ENCODE measurements at regions not wholly inside any gene's neighbourhood (a gene's known extent, or its start where the extent isn't known, plus 50 kb on each side); places are given as distances from the start of the nearest gene placed in this dataset.

GRCh38 chr4:35643661-35644060 lies 600.7 kb downstream of the ARAP2 start:
- H4K5ac ChIP-seq (ENCODE audit: insufficient read length, low read depth, low read length) = no peak overlapping the region
- H3K27me3 ChIP-seq (replicated peaks in 1 of 4; ENCODE audit: control insufficient read depth in 3 of 4, extremely low read depth in 1 of 4, insufficient read depth in 3 of 4, low read length in 3 of 4) = no peaks in the 10 kb centered on the region
- no peak overlapping the region for H4K8ac ChIP-seq (ENCODE audit: extremely low read depth, insufficient read depth, low read length)
- DNase-seq (ENCODE audit: low read depth in 1 of 2, low spot score in 2 of 2) (no peak), FAIRE-seq (no peak)
- no peaks in the 10 kb centered on the region for H3K79me1 ChIP-seq (ENCODE audit: low read depth, low read length)
- no peaks in the 10 kb centered on the region for H3K79me2 ChIP-seq (ENCODE audit: control insufficient read depth in 1 of 2, insufficient read depth in 2 of 2, low read length in 2 of 2)
- no peaks in the 10 kb centered on the region for H3K36me3 ChIP-seq (ENCODE audit: control insufficient read depth in 2 of 4, insufficient read depth in 4 of 4, low read length in 3 of 4)
- CTCF ChIA-PET (ENCODE audit: partially characterized antibody) = interaction anchor here (1.1 kb wide), 1 partner anchor 83 kb away, joined by 3 read pairs; no protein-coding TSS in a partner anchor
- H3K4me2 ChIP-seq (ENCODE audit: insufficient read depth in 1 of 2, low read depth in 2 of 2, low read length in 2 of 2) = no peak overlapping the region
- no peak overlapping the region for H3K18ac ChIP-seq (ENCODE audit: extremely low read depth, low read length)
- H2BK20ac ChIP-seq (ENCODE audit: low read length) = no peak overlapping the region
- H3K56ac ChIP-seq (replicated peaks; ENCODE audit: insufficient read length, low read depth, low read length) = no peak overlapping the region
- H3K27ac ChIP-seq (ENCODE audit: low read depth, low read length) = no peak overlapping the region
- no peak overlapping the region for H3K14ac ChIP-seq (ENCODE audit: insufficient read length)
- no peak overlapping the region for H4K91ac ChIP-seq (replicated peaks; ENCODE audit: insufficient read length, low read length)
- H3K9me3 ChIP-seq (ENCODE audit: insufficient read depth in 2 of 2, low read depth in 1 of 2, low read length in 1 of 2) = no peaks in the 10 kb centered on the region
- no peak overlapping the region for H2BK120ac ChIP-seq (replicated peaks; ENCODE audit: low read depth, low read length)
- H3K4me1 ChIP-seq (replicated peaks in 1 of 4; ENCODE audit: control insufficient read depth in 3 of 4, insufficient read depth in 4 of 4, low read length in 3 of 4) = no peaks in the 10 kb centered on the region
- no peak overlapping the region for H3K4me3 ChIP-seq (ENCODE audit: extremely low read depth in 1 of 4, insufficient read depth in 2 of 4, low read depth in 3 of 4, low read length in 4 of 4)
- no peak overlapping the region for H2AFZ ChIP-seq (ENCODE audit: low read length)
- no peak overlapping the region for H3K9ac ChIP-seq (replicated peaks in 1 of 4; ENCODE audit: extremely low read depth in 1 of 4, low read depth in 3 of 4, low read length in 3 of 4)
- H2BK5ac ChIP-seq (ENCODE audit: low read depth, low read length) = no peak overlapping the region
- no peak overlapping the region for H3K23ac ChIP-seq (ENCODE audit: insufficient read length)
- H2AK5ac ChIP-seq (ENCODE audit: low read depth, low read length) = no peak overlapping the region
- POLR2A ChIA-PET (ENCODE audit: partially characterized antibody) = no interaction called here
- H2BK12ac ChIP-seq (ENCODE audit: low read depth, low read length) = no peak overlapping the region
- no peak overlapping the region for H3K4ac ChIP-seq (replicated peaks; ENCODE audit: insufficient read length, low read depth, low read length)
- no peaks in the 10 kb centered on the region for H4K20me1 ChIP-seq (replicated peaks in 1 of 2; ENCODE audit: control insufficient read depth in 1 of 2, insufficient read depth in 2 of 2, low read length in 2 of 2)
- H2BK15ac ChIP-seq (ENCODE audit: low read length) = no peak overlapping the region
- H3K23me2 ChIP-seq (ENCODE audit: low read depth, low read length) = no peaks in the 10 kb centered on the region
- no peak for TF ChIP-seq RXRA (IDR thresholded peaks at IDR 0.05; ENCODE audit: insufficient read depth, low read depth, low read length)
- TF ChIP-seq CREB1 (IDR thresholded peaks at IDR 0.05) = no peak
- no peak for TF ChIP-seq GABPA (IDR thresholded peaks at IDR 0.05; ENCODE audit: borderline replicate concordance, insufficient read depth, low read length)
- no peak for TF ChIP-seq YY1 (IDR thresholded peaks at IDR 0.05; ENCODE audit: low read depth, low read length)
- TF ChIP-seq RAD21 (IDR thresholded peaks at IDR 0.05 in 1 of 2, conservative IDR thresholded peaks at IDR 0.05 in 1 of 2; ENCODE audit: low read depth in 2 of 2, low read length in 2 of 2) = no peak
- no peak for TF ChIP-seq TBP (IDR thresholded peaks at IDR 0.05; ENCODE audit: low read depth, low read length)
- TF ChIP-seq TCF12 (IDR thresholded peaks at IDR 0.05; ENCODE audit: low read depth, low read length) = no peak
- no peak for TF ChIP-seq POU5F1 (IDR thresholded peaks at IDR 0.05; ENCODE audit: low read depth, low read length)
- no peak for TF ChIP-seq KDM5A (IDR thresholded peaks at IDR 0.05; ENCODE audit: low read length)
- TF ChIP-seq CTBP2 (IDR thresholded peaks at IDR 0.05; ENCODE audit: borderline replicate concordance, insufficient read depth, insufficient read length, low read length) = no peak
- no peak for TF ChIP-seq TEAD4 (IDR thresholded peaks at IDR 0.05; ENCODE audit: low read depth, low read length)
- TF ChIP-seq TAF1 (IDR thresholded peaks at IDR 0.05; ENCODE audit: low read depth, low read length) = no peak
- no peak for TF ChIP-seq BRCA1 (IDR thresholded peaks at IDR 0.05; ENCODE audit: low read depth, low read length)
- TF ChIP-seq EGR1 (IDR thresholded peaks at IDR 0.05; ENCODE audit: borderline replicate concordance, low read depth, low read length) = no peak
- TF ChIP-seq RNF2 (IDR thresholded peaks at IDR 0.05; ENCODE audit: borderline replicate concordance, low read depth, low read length, missing control alignments, poor library complexity, severe bottlenecking) = no peak
- TF ChIP-seq JUN (IDR thresholded peaks at IDR 0.05; ENCODE audit: low read depth, low read length) = no peak
- no peak for TF ChIP-seq CHD1 (IDR thresholded peaks at IDR 0.05; ENCODE audit: low read depth, low read length)
